Esophagus squamous epithelium (tissue), 5 donors: ENCODE measurements at regions not wholly inside any gene's neighbourhood (a gene's known extent, or its start where the extent isn't known, plus 50 kb on each side); places are given as distances from the start of the nearest gene placed in this dataset.

ENCODE experiments used
- DNase-seq: peaks from one replicate; lab custom pipeline; 2025; lab: John Stamatoyannopoulos, UW
- H3K27ac ChIP-seq, 4 donors: fragments of 200-600 bp; sonication (generic); one replicate each; pipeline ENCODE4 v1.5.1; 2016 to 2019; ENCODE audit warnings: mild to moderate bottlenecking in 1 of 4
- H3K27me3 ChIP-seq, 4 donors: fragments of 200-600 bp; sonication (generic); 1 replicate in 3 of 4; 2 replicates in 1 of 4; pipeline versions ENCODE4 v1.5.1 to v1.6.0; 2017 to 2021; ENCODE audit warnings: antibody characterized with exemption in 1 of 4
- H3K36me3 ChIP-seq, 3 donors: fragments of 200-600 bp; sonication (generic); one replicate each; pipeline ENCODE4 v1.5.1; 2016 to 2019
- H3K4me1 ChIP-seq, 3 donors: fragments of 200-600 bp; sonication (generic); one replicate each; pipeline ENCODE4 v1.5.1; 2017 to 2019
- H3K4me3 ChIP-seq, 4 donors: fragments of 200-600 bp; sonication (generic); 1 replicate in 3 of 4; 2 replicates in 1 of 4; pipeline ENCODE4 v1.5.1; 2016 to 2019; ENCODE audit warnings: mild to moderate bottlenecking in 2 of 4, moderate library complexity in 1 of 4
- H3K9me3 ChIP-seq, 3 donors: fragments of 200-600 bp; sonication (generic); one replicate each; pipeline ENCODE4 v1.5.1; 2016 to 2019
- POLR2A ChIP-seq, 4 donors: fragments of 450-650 bp; IDR thresholded peaks; one replicate each; pipeline ENCODE4 v1.6.1; 2017; ENCODE audit warnings: antibody characterized with exemption in 4 of 4, mild to moderate bottlenecking in 4 of 4, moderate library complexity in 3 of 4
- WGBS, 2 donors: methylation state at CpG; one replicate each; pipeline ENCODE4 v1.1.5; 2018; 5-methylcytosine and 5-hydroxymethylcytosine counted together
- intact Hi-C: fragments of 100-400 bp; cut with DNase I; formaldehyde crosslinking; loops from one replicate; pipeline ENCODE4 v1.15.0; 2022
- TF ChIP-seq, protein P1 (sequence below), 6 experiments: fragments of 450-650 bp in 4 of 6; fragments of 200-600 bp in 2 of 6; sonication (generic) in 2 of 6; IDR thresholded peaks; one replicate each; pipeline ENCODE4 v1.5.1; 2016 to 2019; ENCODE audit warnings: antibody characterized with exemption in 6 of 6, mild to moderate bottlenecking in 4 of 6, moderate library complexity in 4 of 6
- donor health status: DM: yes; HTN: yes; CAD: no.

DNA sequence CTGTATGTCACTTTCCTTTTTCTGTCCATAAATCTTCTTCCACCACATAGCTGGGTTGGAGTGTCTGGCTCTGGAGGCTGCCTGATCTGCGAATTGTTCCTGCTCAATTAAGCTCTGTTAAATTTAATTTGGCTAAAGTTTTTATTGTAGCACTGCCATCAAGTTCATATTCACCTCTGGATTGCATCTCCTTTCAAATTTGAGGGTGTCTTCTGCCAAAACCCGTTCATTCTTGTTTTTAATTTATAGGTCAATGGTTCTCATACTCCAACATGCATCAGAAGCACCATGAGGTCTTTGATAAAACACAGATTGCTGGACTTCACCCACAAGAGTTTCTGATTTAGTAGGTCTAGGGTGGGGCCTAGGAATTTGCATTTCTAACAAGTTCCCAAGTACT lies 276.5 kb upstream of the NECTIN3 start:
- TF ChIP-seq POLR2A (IDR thresholded peaks at IDR 0.05), result no peak
- TF ChIP-seq, protein P1, sequence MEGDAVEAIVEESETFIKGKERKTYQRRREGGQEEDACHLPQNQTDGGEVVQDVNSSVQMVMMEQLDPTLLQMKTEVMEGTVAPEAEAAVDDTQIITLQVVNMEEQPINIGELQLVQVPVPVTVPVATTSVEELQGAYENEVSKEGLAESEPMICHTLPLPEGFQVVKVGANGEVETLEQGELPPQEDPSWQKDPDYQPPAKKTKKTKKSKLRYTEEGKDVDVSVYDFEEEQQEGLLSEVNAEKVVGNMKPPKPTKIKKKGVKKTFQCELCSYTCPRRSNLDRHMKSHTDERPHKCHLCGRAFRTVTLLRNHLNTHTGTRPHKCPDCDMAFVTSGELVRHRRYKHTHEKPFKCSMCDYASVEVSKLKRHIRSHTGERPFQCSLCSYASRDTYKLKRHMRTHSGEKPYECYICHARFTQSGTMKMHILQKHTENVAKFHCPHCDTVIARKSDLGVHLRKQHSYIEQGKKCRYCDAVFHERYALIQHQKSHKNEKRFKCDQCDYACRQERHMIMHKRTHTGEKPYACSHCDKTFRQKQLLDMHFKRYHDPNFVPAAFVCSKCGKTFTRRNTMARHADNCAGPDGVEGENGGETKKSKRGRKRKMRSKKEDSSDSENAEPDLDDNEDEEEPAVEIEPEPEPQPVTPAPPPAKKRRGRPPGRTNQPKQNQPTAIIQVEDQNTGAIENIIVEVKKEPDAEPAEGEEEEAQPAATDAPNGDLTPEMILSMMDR (IDR thresholded peaks at IDR 0.05), result no peak
- H3K9me3 ChIP-seq, result no peaks in the 10 kb centered on the region
- whole genome bisulfite sequencing, 2 donors, result 26 to 39% methylated on average over 2 of the region's 2 CpGs
- H3K4me3 ChIP-seq, result no peak overlapping the region
- H3K36me3 ChIP-seq, result no peaks in the 10 kb centered on the region
- no peaks in the 10 kb centered on the region for H3K4me1 ChIP-seq
- H3K27me3 ChIP-seq, result no peaks in the 10 kb centered on the region
- DNase-seq, result no peak
- intact Hi-C loops, result no loop called here
- H3K27ac ChIP-seq, result no peak overlapping the region

DNA sequence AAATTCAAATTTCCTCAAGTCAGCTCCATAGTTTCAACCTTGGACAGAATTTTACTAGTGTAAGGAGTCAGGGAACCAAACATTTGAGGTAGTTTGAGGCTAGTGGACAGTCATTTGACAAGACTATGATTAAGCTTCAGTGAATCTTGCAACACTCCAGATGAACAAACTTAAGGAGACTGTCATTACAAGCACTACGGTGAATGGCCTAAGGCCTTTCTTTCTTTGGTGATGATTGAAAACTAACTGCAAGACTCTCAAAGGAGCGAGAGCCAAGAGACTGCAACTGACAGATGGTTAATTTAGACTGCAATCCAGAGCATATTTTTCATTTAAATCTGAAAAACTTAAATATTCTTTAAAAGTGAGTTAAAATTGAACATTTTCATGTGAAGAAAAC lies 272.3 kb upstream of the NECTIN3 start:
- DNase-seq, result no peak
- WGBS, 2 donors, result 55 to 67% methylated on average over 2 of the region's 2 CpGs
- H3K9me3 ChIP-seq, result no peaks in the 10 kb centered on the region
- H3K36me3 ChIP-seq, result no peaks in the 10 kb centered on the region
- no peak overlapping the region for H3K27ac ChIP-seq
- no peaks in the 10 kb centered on the region for H3K4me1 ChIP-seq
- TF ChIP-seq, protein P1 (IDR thresholded peaks at IDR 0.05), result no peak
- TF ChIP-seq POLR2A (IDR thresholded peaks at IDR 0.05), result no peak
- no peak overlapping the region for H3K4me3 ChIP-seq
- no peaks in the 10 kb centered on the region for H3K27me3 ChIP-seq
- intact Hi-C loops, result no loop called here

DNA sequence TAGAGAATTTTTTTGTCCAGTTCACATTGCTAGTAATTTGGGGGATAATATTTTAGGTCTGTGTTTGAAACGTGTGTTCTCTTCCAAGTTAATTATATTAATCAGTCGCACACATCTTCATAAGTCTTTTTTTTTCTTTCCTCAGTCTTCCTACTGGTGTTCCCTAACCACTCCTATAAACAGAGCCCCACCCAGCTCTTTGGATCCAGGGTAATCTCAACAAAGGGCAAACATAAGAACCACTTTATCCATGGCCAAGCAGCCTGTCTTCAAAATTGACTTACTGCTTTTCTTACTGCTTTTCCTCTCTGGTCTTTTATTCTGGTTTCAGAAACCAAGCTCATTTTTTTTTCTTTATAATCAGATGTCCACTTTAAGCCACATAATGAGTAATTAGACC lies 266.8 kb upstream of the NECTIN3 start:
- no peak overlapping the region for H3K4me3 ChIP-seq

DNA sequence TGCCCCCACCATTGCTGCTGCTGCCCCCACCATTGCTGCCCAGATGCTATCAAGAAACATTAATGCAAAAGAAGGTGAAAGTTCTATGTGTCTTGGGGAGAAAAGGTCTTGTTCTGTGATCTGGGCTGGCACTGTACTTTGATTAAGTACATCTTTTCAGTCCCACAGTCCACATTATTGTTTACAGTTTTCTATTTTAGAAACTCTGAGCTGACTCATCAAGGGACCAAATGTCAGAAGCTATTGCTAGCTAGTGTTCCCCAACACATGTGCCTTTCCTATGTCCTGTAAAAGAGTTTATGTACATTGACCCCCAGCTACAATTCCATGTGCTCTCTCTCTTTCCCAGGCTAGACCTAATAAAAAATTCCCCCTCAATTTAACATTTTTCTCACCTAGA lies 264.7 kb upstream of the NECTIN3 start:
- H3K27ac ChIP-seq, result no peak overlapping the region
- no peaks in the 10 kb centered on the region for H3K4me1 ChIP-seq
- no peaks in the 10 kb centered on the region for H3K9me3 ChIP-seq
- no peak for DNase-seq
- H3K4me3 ChIP-seq, result no peak overlapping the region
- no peaks in the 10 kb centered on the region for H3K36me3 ChIP-seq
- intact Hi-C loops, result no loop called here
- H3K27me3 ChIP-seq, result no peaks in the 10 kb centered on the region
- TF ChIP-seq POLR2A (IDR thresholded peaks at IDR 0.05), result no peak
- TF ChIP-seq, protein P1 (IDR thresholded peaks at IDR 0.05), result no peak

More for the DNA sequence above, 266.8 kb upstream of the NECTIN3 start:
- no peaks in the 10 kb centered on the region for H3K27me3 ChIP-seq
- TF ChIP-seq, protein P1 (IDR thresholded peaks at IDR 0.05), result no peak
- no peak for TF ChIP-seq POLR2A (IDR thresholded peaks at IDR 0.05)
- no peaks in the 10 kb centered on the region for H3K4me1 ChIP-seq
- no peak overlapping the region for H3K27ac ChIP-seq
- intact Hi-C loops, result no loop called here
- 61 to 64% methylated on average over 2 of the region's 2 CpGs for WGBS, 2 donors
- no peak for DNase-seq
- H3K9me3 ChIP-seq, result no peaks in the 10 kb centered on the region
- H3K36me3 ChIP-seq, result no peaks in the 10 kb centered on the region

DNA sequence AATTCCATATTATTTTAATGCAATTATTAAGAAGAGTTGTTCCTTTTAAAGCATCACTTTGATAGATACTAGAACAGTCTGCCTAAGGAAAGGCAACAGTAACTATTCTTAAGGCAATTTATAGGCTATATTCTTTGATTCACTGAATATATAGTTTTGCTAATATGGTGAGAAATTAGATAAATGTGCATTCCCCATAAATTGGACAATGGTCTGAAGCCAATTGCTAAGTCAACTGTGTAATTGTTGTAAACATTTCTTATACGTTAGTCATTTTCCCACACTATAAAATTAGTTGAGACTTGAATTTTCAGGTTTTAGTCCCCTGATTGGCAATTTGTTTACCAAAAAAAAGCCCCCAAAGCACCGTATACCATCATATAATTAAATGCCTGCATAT lies 263.0 kb upstream of the NECTIN3 start:
- Histone ChIP-seq H3K9me3 (no peaks in the 10 kb centered on the region), H3K36me3 (no peaks in the 10 kb centered on the region), H3K4me3 (no peak overlapping the region), H3K27me3 (no peaks in the 10 kb centered on the region), H3K27ac (no peak overlapping the region), H3K4me1 (no peaks in the 10 kb centered on the region)
- WGBS, 2 donors, result 24 to 26% methylated on average over 2 of the region's 2 CpGs
- intact Hi-C loops, result no loop called here
- DNase-seq, result no peak
- TF ChIP-seq, protein P1 (IDR thresholded peaks at IDR 0.05), result no peak
- no peak for TF ChIP-seq POLR2A (IDR thresholded peaks at IDR 0.05)
